Sigmoid colon (tissue), 4 donors: ENCODE measurements at regions not wholly inside any gene's neighbourhood (a gene's known extent, or its start where the extent isn't known, plus 50 kb on each side); places are given as distances from the start of the nearest gene placed in this dataset.

Source experiments
- EP300 ChIP-seq, 4 donors: sonication (generic); formaldehyde crosslinking; IDR thresholded peaks; one replicate each; pipeline ENCODE4 v1.6.1; 2017; ENCODE audit warnings: antibody characterized with exemption in 4 of 4
- POLR2A ChIP-seq, 2 donors: fragments of 450-650 bp; IDR thresholded peaks; one replicate each; pipeline ENCODE4 v1.6.1; 2016; ENCODE audit warnings: antibody characterized with exemption in 2 of 2, mild to moderate bottlenecking in 2 of 2, moderate library complexity in 2 of 2
- TF ChIP-seq, protein P1 (sequence below), 4 experiments: fragments of 450-650 bp in 3 of 4; fragments of 200-600 bp in 1 of 4; IDR thresholded peaks; one replicate each; pipeline ENCODE4 v1.5.1; 2016 to 2019; ENCODE audit warnings: antibody characterized with exemption in 4 of 4, mild to moderate bottlenecking in 3 of 4, moderate library complexity in 2 of 4

GRCh38 chr6:94673251-94673650, 904.1 kb upstream of the MANEA start:
- TF ChIP-seq POLR2A (IDR thresholded peaks at IDR 0.05) (no peak), EP300 (IDR thresholded peaks at IDR 0.05) (no peak)
- TF ChIP-seq, protein P1, sequence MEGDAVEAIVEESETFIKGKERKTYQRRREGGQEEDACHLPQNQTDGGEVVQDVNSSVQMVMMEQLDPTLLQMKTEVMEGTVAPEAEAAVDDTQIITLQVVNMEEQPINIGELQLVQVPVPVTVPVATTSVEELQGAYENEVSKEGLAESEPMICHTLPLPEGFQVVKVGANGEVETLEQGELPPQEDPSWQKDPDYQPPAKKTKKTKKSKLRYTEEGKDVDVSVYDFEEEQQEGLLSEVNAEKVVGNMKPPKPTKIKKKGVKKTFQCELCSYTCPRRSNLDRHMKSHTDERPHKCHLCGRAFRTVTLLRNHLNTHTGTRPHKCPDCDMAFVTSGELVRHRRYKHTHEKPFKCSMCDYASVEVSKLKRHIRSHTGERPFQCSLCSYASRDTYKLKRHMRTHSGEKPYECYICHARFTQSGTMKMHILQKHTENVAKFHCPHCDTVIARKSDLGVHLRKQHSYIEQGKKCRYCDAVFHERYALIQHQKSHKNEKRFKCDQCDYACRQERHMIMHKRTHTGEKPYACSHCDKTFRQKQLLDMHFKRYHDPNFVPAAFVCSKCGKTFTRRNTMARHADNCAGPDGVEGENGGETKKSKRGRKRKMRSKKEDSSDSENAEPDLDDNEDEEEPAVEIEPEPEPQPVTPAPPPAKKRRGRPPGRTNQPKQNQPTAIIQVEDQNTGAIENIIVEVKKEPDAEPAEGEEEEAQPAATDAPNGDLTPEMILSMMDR (IDR thresholded peaks at IDR 0.05): no peak
